K562 (cell line): ENCODE measurements at regions not wholly inside any gene's neighbourhood (a gene's known extent, or its start where the extent isn't known, plus 50 kb on each side); places are given as distances from the start of the nearest gene placed in this dataset.

Source experiments
- ATAC-seq: fragments of 200-7000 bp; cut with Tn5 transposase; 3 replicates; pipeline ENCODE4 v1.9.1; 2020; ENCODE audit warnings: moderate library complexity
- BruUV-seq: library from RNA; stranded (reverse); fragments of 400-500 nt; replicated peaks from 2 replicates; lab custom pipeline; 2021; lab: Mats Ljungman, UMichigan
- CTCF ChIA-PET: fragments of 300-600 bp; formaldehyde crosslinking; extraction: SDS; loops from one replicate; lab custom pipeline; 2021; ENCODE audit warnings: low intra/inter-chr PET ratio; lab: Yijun Ruan, JAX
- POLR2A ChIA-PET: fragments of 300-600, 350-650 bp; sonication (Branson Sonifier 250); formaldehyde crosslinking; extraction: SDS; loops from one replicate; lab custom pipeline; 2021; ENCODE audit warnings: antibody characterized with exemption, inconsistent platforms; lab: Yijun Ruan, JAX
- DNase-seq, 4 experiments: peaks; one replicate each; pipeline versions ENCODE4 v3.0.0 to v3.0.0-alpha.2; 2011 to 2018; ENCODE audit warnings: low spot score in 3 of 4, mixed read lengths in 3 of 4; ENCODE audit errors: extremely low read depth in 1 of 4
- FAIRE-seq: peaks from 2 replicates; lab custom pipeline; 2011; peaks lifted over from hg19 to GRCh38; lab: Jason Lieb, UNC
- H2AFZ ChIP-seq: 2 replicates; pipeline ENCODE4 v1.6.0; 2011; ENCODE audit warnings: low read depth, low read length, control low read depth, inconsistent platforms
- H3K27ac ChIP-seq: fragments of 200-600 bp; 3 replicates; pipeline ENCODE4 v1.8.0; 2011; ENCODE audit warnings: low read depth, mild to moderate bottlenecking, control low read depth, inconsistent platforms, low read length, moderate library complexity, mixed read lengths; ENCODE audit errors: extremely low read depth
- H3K27me3 ChIP-seq, 2 experiments: fragments of 300-600 bp in 1 of 2; 2 replicates in 1 of 2; 3 replicates in 1 of 2; pipeline versions ENCODE4 v1.6.0 to v1.8.0; 2011; ENCODE audit warnings: inconsistent platforms in 2 of 2, low read length in 2 of 2, mild to moderate bottlenecking in 1 of 2, mixed read lengths in 1 of 2, moderate library complexity in 1 of 2; ENCODE audit not compliant: control insufficient read depth in 2 of 2, insufficient read depth in 2 of 2
- H3K36me3 ChIP-seq: fragments of 300-600 bp; 3 replicates; pipeline ENCODE4 v1.8.0; 2011; ENCODE audit warnings: mild to moderate bottlenecking, low read length, inconsistent platforms; ENCODE audit not compliant: control insufficient read depth, insufficient read depth
- H3K4me1 ChIP-seq, 2 experiments: fragments of 200-600 bp in 1 of 2; replicated peaks in 1 of 2; 2 replicates in 1 of 2; 3 replicates in 1 of 2; pipeline versions ENCODE4 v1.5.1 to v1.8.0; 2011; ENCODE audit warnings: inconsistent platforms in 2 of 2, low read length in 2 of 2, mild to moderate bottlenecking in 1 of 2, mixed read lengths in 1 of 2, moderate library complexity in 1 of 2; ENCODE audit not compliant: control insufficient read depth in 2 of 2, insufficient read depth in 2 of 2
- H3K4me2 ChIP-seq: 2 replicates; pipeline ENCODE4 v1.6.1; 2011; ENCODE audit warnings: low read length, control low read depth, inconsistent platforms, mixed read lengths; ENCODE audit not compliant: insufficient read depth
- H3K4me3 ChIP-seq: fragments of 200-600 bp; sonication (generic), shearing (Covaris generic); 2 replicates; pipeline ENCODE4 v1.5.1; 2016; ENCODE audit warnings: control low read depth, inconsistent platforms
- H3K79me2 ChIP-seq: fragments of 200-600 bp; 3 replicates; pipeline ENCODE4 v1.8.0; 2011; ENCODE audit warnings: low read length, inconsistent platforms; ENCODE audit not compliant: control insufficient read depth, insufficient read depth
- H3K9ac ChIP-seq, 2 experiments: 2 replicates each; pipeline versions ENCODE4 v1.6.0 to v1.6.1; 2011; ENCODE audit warnings: low read depth in 2 of 2, low read length in 2 of 2, control low read depth in 1 of 2, inconsistent platforms in 1 of 2, mild to moderate bottlenecking in 1 of 2, mixed read lengths in 1 of 2; ENCODE audit not compliant: insufficient read depth in 1 of 2
- H3K9me1 ChIP-seq: one replicate; pipeline ENCODE4 v1.6.0; 2011; ENCODE audit warnings: inconsistent platforms, mild to moderate bottlenecking, low read length, moderate library complexity; ENCODE audit not compliant: control insufficient read depth, insufficient read depth
- H3K9me3 ChIP-seq: replicated peaks from 2 replicates; pipeline ENCODE4 v1.5.1; 2011; ENCODE audit warnings: low read depth, low read length, inconsistent platforms; ENCODE audit not compliant: control insufficient read depth, insufficient read depth
- H4K20me1 ChIP-seq: replicated peaks from 2 replicates; pipeline ENCODE4 v1.6.1; 2011; ENCODE audit warnings: low read length, inconsistent platforms, mixed read lengths; ENCODE audit not compliant: control insufficient read depth, insufficient read depth
- ESRRB ChIP-seq: fragments of 250-450 bp; sonication (Bioruptor Pico); IDR thresholded peaks from 2 replicates; pipeline ENCODE4 v1.5.0; 2020; ENCODE audit warnings: mild to moderate bottlenecking, moderate library complexity, borderline replicate concordance
- HDAC1 ChIP-seq, 2 experiments: fragments of 450-650 bp; IDR thresholded peaks; 2 replicates each; pipeline ENCODE4 v1.6.1; 2016 to 2017; ENCODE audit warnings: inconsistent platforms in 1 of 2, mild to moderate bottlenecking in 1 of 2, moderate library complexity in 1 of 2
- HINFP ChIP-seq: fragments of 450-650 bp; conservative IDR thresholded peaks from 2 replicates; pipeline ENCODE4 v1.6.1; 2016; ENCODE audit warnings: missing genetic modification characterization, low read depth, mild to moderate bottlenecking, control low read depth, missing compliant biosample characterization
- SNAPC5 ChIP-seq: fragments of 250-450 bp; sonication (Bioruptor Pico); IDR thresholded peaks from 2 replicates; pipeline ENCODE4 v1.8.0; 2021; ENCODE audit warnings: moderate library complexity, mild to moderate bottlenecking, inconsistent platforms
- THRA ChIP-seq: fragments of 450-650 bp; IDR thresholded peaks from 2 replicates; pipeline ENCODE4 v1.6.1; 2017; ENCODE audit warnings: mild to moderate bottlenecking, moderate library complexity
- ZBTB17 ChIP-seq: fragments of 450-650 bp; formaldehyde crosslinking; IDR thresholded peaks from 2 replicates; pipeline ENCODE4 v1.4.0; 2020; ENCODE audit warnings: mild to moderate bottlenecking
- ZBTB33 ChIP-seq: sonication (generic); formaldehyde crosslinking; IDR thresholded peaks from 2 replicates; pipeline ENCODE4 v1.8.1; 2023; ENCODE audit warnings: mild to moderate bottlenecking, missing genetic modification reagents
- ZBTB34 ChIP-seq: fragments of 250-450 bp; sonication (Bioruptor Pico); IDR thresholded peaks from 2 replicates; pipeline ENCODE4 v1.8.0; 2021; ENCODE audit warnings: mild to moderate bottlenecking, moderate library complexity
- ZKSCAN8 ChIP-seq: fragments of 200-800 bp; sonication (Bioruptor generic); IDR thresholded peaks from 2 replicates; pipeline ENCODE4 v1.6.1; 2016; ENCODE audit warnings: missing genetic modification characterization, missing compliant biosample characterization
- ZNF121 ChIP-seq: sonication (generic); formaldehyde crosslinking; conservative IDR thresholded peaks from 2 replicates; pipeline ENCODE4 v1.8.0; 2022; ENCODE audit warnings: missing genetic modification reagents
- ZNF217 ChIP-seq: sonication (generic); formaldehyde crosslinking; IDR thresholded peaks from 2 replicates; pipeline ENCODE4 v1.8.0; 2022; ENCODE audit warnings: mild to moderate bottlenecking, missing genetic modification reagents
- ZNF277 ChIP-seq: fragments of 250-450 bp; sonication (Bioruptor Pico); IDR thresholded peaks from 2 replicates; pipeline ENCODE4 v1.8.0; 2022; ENCODE audit warnings: inconsistent platforms, mild to moderate bottlenecking, moderate library complexity, borderline replicate concordance
- ZNF740 ChIP-seq, 3 experiments: fragments of 200-800 bp in 1 of 3; sonication (Bioruptor generic) in 1 of 3; sonication (generic) in 1 of 3; formaldehyde crosslinking in 1 of 3; IDR thresholded peaks; 2 replicates each; pipeline versions ENCODE4 v1.6.1 to v1.8.0; 2016 to 2022; ENCODE audit warnings: mild to moderate bottlenecking in 2 of 3, missing compliant biosample characterization in 2 of 3, missing genetic modification characterization in 2 of 3, missing genetic modification reagents in 1 of 3
- WGBS: fragments of 100-300 bp; shearing (Covaris generic); methylation state at CpG from one replicate; pipeline ENCODE4 v1.1.6; 2016; ENCODE audit warnings: low coverage, mixed read lengths; ENCODE audit not compliant: insufficient coverage; ENCODE audit errors: missing lambda C conversion rate; 5-methylcytosine and 5-hydroxymethylcytosine counted together
- in situ Hi-C: fragments of 300-500 bp; cut with MboI; formaldehyde crosslinking; loops from 4 replicates; pipeline ENCODE4 v1.15.0; 2018; ENCODE audit warnings: inconsistent platforms, mixed read lengths
- intact Hi-C: fragments of 100-400 bp; cut with micrococcal nuclease; formaldehyde crosslinking; loops from 2 replicates; pipeline ENCODE4 v1.14.2; 2022

GRCh38 chr5:93022211-93022610 lies 558.8 kb downstream of the NR2F1-AS1 start:
- H3K9me1 ChIP-seq, result no peaks in the 10 kb centered on the region
- BruUV-seq, result no TSS peak
- H3K27ac ChIP-seq, result no peak overlapping the region
- no peaks in the 10 kb centered on the region for H3K36me3 ChIP-seq
- ChIA-PET POLR2A (no interaction called here), CTCF (no interaction called here)
- H3K4me2 ChIP-seq, result no peak overlapping the region
- no peaks in the 10 kb centered on the region for H4K20me1 ChIP-seq
- H2AFZ ChIP-seq, result no peak overlapping the region
- no peak overlapping the region for H3K9ac ChIP-seq
- no peak overlapping the region for H3K4me3 ChIP-seq
- FAIRE-seq (no peak), DNase-seq (no peak), ATAC-seq (no peak)
- 4% methylated on average over 3 of the region's 3 CpGs for WGBS
- in situ Hi-C loops (no loop called here), intact Hi-C loops (no loop called here)
- no peaks in the 10 kb centered on the region for H3K9me3 ChIP-seq
- no peaks in the 10 kb centered on the region for H3K4me1 ChIP-seq
- H3K79me2 ChIP-seq, result no peaks in the 10 kb centered on the region
- H3K27me3 ChIP-seq, result no peaks in the 10 kb centered on the region
- TF ChIP-seq HDAC1 (IDR thresholded peaks at IDR 0.05) (no peak), SNAPC5 (CRISPR knock-in tag) (no peak), THRA (no peak), ZKSCAN8 (CRISPR knock-in tag) (no peak), ESRRB (CRISPR knock-in tag) (no peak), ZNF121 (no peak), ZBTB33 (no peak), HINFP (no peak), ZBTB17 (CRISPR knock-in tag) (no peak), ZNF217 (CRISPR knock-in tag) (no peak), ZBTB34 (CRISPR knock-in tag) (no peak), ZNF277 (CRISPR knock-in tag) (no peak), ZNF740 (CRISPR knock-in tag; IDR thresholded peaks at IDR 0.05) (no peak), ZNF740 (tag; IDR thresholded peaks at IDR 0.05) (no peak)
